ENCODE measurements at regions not wholly inside any gene's neighbourhood (a gene's known extent, or its start where the extent isn't known, plus 50 kb on each side); places are given as distances from the start of the nearest gene placed in this dataset.

DNA sequence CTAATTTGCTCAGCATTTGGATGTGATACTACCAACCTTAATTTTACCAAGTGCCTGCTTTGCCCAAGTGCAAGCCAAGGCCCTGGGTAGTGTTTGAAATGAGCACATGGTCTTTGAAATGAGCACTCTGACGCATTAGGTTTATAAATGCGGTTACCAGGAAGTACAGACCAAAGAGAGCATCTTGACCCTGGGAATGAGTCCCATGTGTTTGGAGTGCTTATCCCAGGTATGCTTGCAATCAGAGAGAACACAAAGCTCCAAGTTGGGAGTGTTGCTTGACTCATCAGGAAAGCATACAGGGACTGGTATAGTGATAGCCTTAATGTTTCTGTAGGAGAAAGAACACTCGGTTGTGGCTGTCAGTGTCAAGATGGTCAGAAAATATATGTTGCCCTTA, 203.6 kb upstream of the MAMLD1 start:
- H3K9me3 ChIP-seq, result no peaks in the 10 kb centered on the region
- H3K36me3 ChIP-seq, result no peaks in the 10 kb centered on the region
- H3K27me3 ChIP-seq, result no peaks in the 10 kb centered on the region

DNA sequence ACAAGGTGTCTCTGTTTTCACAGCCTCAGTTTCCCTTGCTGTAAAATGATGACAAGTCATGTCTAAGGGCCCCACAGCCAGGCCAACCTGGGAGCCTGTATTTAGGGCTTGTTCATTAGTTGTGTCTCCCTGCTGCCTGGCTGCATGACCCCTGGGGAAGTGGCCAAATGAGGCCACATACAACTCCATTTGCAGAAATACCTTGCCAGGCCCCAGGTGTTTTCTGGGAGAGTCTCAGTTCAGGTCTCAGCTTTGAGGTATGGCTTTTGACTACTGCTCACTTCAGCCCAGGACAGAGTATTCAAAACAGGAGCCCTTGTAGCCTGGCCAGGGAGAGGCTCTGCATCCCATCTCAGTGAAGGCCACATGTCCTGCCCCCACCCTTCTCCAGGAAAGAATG, 202.5 kb upstream of the MAMLD1 start:
- Histone ChIP-seq H3K4me3 (ENCODE audit: low read depth, low read length) (no peak overlapping the region), H3K4me1 (no peaks in the 10 kb centered on the region), H3K27me3 (no peaks in the 10 kb centered on the region), H3K9me3 (no peaks in the 10 kb centered on the region), H3K36me3 (no peaks in the 10 kb centered on the region)
- TF ChIP-seq, protein P1, sequence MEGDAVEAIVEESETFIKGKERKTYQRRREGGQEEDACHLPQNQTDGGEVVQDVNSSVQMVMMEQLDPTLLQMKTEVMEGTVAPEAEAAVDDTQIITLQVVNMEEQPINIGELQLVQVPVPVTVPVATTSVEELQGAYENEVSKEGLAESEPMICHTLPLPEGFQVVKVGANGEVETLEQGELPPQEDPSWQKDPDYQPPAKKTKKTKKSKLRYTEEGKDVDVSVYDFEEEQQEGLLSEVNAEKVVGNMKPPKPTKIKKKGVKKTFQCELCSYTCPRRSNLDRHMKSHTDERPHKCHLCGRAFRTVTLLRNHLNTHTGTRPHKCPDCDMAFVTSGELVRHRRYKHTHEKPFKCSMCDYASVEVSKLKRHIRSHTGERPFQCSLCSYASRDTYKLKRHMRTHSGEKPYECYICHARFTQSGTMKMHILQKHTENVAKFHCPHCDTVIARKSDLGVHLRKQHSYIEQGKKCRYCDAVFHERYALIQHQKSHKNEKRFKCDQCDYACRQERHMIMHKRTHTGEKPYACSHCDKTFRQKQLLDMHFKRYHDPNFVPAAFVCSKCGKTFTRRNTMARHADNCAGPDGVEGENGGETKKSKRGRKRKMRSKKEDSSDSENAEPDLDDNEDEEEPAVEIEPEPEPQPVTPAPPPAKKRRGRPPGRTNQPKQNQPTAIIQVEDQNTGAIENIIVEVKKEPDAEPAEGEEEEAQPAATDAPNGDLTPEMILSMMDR (IDR thresholded peaks at IDR 0.05; ENCODE audit: low read depth, low read length), result no peak
- DNase-seq, result no peak

More for the DNA sequence above, 203.6 kb upstream of the MAMLD1 start:
- Histone ChIP-seq H3K4me1 (no peaks in the 10 kb centered on the region), H3K4me3 (ENCODE audit: low read depth, low read length) (no peak overlapping the region)
- TF ChIP-seq, protein P1 (IDR thresholded peaks at IDR 0.05; ENCODE audit: low read depth, low read length), result no peak
- DNase-seq, result no peak

DNA sequence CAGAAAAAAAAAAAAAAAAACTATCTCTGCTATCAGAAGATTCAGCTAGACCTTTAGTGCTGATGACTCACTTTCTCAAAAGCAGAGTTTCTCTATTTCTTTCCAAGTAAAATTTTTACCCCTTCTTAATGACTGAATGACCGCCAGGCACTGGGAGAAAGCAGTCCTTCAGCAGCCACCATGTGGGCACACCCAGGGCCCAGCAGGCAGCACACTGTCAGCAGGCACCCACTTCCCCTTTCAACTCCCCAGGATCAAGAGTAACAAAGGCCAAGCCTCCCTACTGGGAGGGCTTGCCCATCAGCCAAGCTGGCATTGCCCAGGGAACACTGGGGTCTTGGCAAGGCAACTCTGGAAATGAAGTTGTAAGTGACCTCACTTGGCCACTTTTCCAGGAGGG, 201.9 kb upstream of the MAMLD1 start:
- no peak overlapping the region for H3K4me3 ChIP-seq (ENCODE audit: low read depth, low read length)
- no peaks in the 10 kb centered on the region for H3K36me3 ChIP-seq
- no peaks in the 10 kb centered on the region for H3K4me1 ChIP-seq
- DNase-seq, result no peak
- H3K9me3 ChIP-seq, result no peaks in the 10 kb centered on the region
- TF ChIP-seq, protein P1 (IDR thresholded peaks at IDR 0.05; ENCODE audit: low read depth, low read length), result no peak
- H3K27me3 ChIP-seq, result no peaks in the 10 kb centered on the region

DNA sequence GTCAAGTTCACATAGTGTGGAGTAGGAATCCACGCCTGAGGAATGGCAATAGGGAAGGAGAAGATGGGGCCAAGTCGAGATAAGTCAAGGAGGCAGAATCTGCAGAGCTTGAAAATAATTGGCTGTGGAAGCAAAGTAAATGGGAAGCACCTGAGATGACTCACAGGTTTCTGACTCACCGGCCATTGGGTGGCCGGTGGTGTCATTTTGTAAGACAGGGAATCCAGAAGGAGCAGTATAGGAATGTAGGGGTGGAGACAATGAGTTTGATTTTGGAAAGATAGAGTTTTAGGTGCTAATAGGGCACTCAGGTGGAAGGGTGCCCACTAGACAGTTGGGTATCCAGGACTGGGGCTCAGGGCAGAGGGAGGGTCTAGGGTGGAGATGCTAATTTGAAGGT, 201.0 kb upstream of the MAMLD1 start:
- TF ChIP-seq, protein P1 (IDR thresholded peaks at IDR 0.05; ENCODE audit: low read depth, low read length), result no peak
- H3K9me3 ChIP-seq, result no peaks in the 10 kb centered on the region
- DNase-seq, result no peak
- H3K36me3 ChIP-seq, result no peaks in the 10 kb centered on the region
- no peaks in the 10 kb centered on the region for H3K4me1 ChIP-seq
- H3K4me3 ChIP-seq (ENCODE audit: low read depth, low read length), result no peak overlapping the region
- H3K27me3 ChIP-seq, result no peaks in the 10 kb centered on the region

DNA sequence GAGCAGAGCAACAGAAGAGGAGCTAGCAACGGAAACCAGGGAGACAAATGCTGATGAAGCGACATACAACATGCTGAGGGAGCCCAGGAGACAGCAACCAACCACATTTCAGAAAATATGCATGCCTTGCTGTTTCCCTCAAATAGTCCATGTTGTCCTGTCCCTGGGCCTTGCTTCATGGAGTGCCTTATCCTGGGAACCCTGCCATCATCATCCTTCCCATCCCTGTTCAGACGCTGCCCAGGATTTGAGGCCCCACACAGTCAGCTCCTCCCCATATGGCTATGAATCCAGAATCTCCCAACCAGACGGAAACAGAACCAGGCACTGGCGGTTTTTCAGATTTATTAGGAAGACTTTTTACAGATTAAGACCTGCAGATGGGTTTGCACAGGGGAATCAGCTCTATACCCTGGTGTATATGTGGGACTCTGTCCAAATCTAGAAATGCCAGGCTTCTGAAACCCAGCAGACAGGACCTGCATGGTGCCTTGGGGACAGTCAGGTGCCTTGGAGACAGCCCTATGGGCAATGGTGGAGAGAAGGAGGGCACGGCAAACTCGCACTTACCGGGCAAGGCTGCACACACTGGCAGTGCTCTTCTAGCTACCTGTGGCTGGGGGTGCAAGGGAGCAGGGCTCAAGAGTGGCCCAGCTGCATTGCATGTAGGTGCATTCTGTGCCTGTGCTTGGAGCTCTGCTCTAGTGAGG, 199.7 kb upstream of the MAMLD1 start:
- no peak overlapping the region for H3K4me3 ChIP-seq (ENCODE audit: low read depth, low read length)
- H3K27me3 ChIP-seq, result no peaks in the 10 kb centered on the region
- TF ChIP-seq, protein P1 (IDR thresholded peaks at IDR 0.05; ENCODE audit: low read depth, low read length), result no peak
- H3K36me3 ChIP-seq, result no peaks in the 10 kb centered on the region
- no peaks in the 10 kb centered on the region for H3K4me1 ChIP-seq
- no peaks in the 10 kb centered on the region for H3K9me3 ChIP-seq
- no peak for DNase-seq

DNA sequence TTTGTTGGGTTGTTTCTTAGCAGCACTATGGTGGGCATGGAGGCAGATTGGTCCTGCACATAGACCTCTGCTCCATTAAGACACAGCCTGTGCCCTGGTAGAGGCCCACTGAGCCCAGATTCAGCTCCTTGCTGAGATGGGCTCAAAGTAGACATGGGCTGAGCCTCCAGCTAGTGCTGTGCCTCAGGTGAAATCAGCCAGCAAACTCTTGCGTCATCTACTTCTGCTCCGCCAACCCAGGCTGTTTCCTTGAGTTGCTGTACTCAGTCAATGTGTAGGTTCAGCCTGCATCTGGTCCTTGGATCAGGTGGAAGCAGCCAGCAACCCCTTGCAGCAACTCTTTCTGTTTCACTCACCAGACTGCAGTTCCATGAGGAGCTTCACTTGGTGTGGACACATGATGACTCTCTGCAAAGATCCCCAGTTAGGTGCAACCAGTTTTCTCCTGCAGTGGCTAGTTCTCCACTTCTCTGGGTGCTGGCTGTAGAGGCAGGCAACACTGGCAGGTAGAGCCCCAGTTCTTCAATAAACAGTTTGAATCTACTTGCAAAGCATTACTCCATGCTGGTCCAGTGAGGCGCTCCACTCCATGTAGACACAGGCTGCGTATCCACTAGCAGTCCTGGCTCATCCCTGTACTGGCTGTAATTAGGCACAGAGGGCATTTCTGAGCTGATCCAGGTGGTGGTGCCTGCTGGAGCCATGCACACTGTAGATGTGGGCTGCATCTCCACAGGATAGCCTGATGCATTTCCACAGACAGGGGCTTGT, 199.0 kb upstream of the MAMLD1 start:
- Histone ChIP-seq H3K4me3 (ENCODE audit: low read depth, low read length) (no peak overlapping the region), H3K4me1 (no peaks in the 10 kb centered on the region), H3K27me3 (no peaks in the 10 kb centered on the region), H3K9me3 (no peaks in the 10 kb centered on the region), H3K36me3 (no peaks in the 10 kb centered on the region)
- TF ChIP-seq, protein P1 (IDR thresholded peaks at IDR 0.05; ENCODE audit: low read depth, low read length), result no peak
- no peak for DNase-seq
